DND-41 (cell line): ENCODE measurements at regions not wholly inside any gene's neighbourhood (a gene's known extent, or its start where the extent isn't known, plus 50 kb on each side); places are given as distances from the start of the nearest gene placed in this dataset.

Experiments used
- ATAC-seq: fragments of 200-7000 bp; cut with Tn5 transposase; 3 replicates; pipeline ENCODE4 v1.9.1; 2021; ENCODE audit warnings: low read depth; ENCODE audit not compliant: insufficient read depth
- DNase-seq: peaks from one replicate; pipeline ENCODE4 v3.0.0-alpha.2; 2020
- H2AFZ ChIP-seq: 2 replicates; pipeline ENCODE4 v1.6.0; 2012; ENCODE audit warnings: low read depth, low read length
- H3K27ac ChIP-seq: 2 replicates; pipeline ENCODE4 v1.5.1; 2012; ENCODE audit warnings: low read length, inconsistent platforms
- H3K27me3 ChIP-seq: fragments of 200-600 bp; sonication (generic); 2 replicates; pipeline ENCODE4 v1.6.0; 2012; ENCODE audit warnings: low read length, mild to moderate bottlenecking, inconsistent platforms; ENCODE audit not compliant: insufficient read depth, poor library complexity
- H3K36me3 ChIP-seq: 2 replicates; pipeline ENCODE4 v1.5.1; 2012; ENCODE audit warnings: low read length, inconsistent platforms; ENCODE audit not compliant: insufficient read depth
- H3K4me1 ChIP-seq: 2 replicates; pipeline ENCODE4 v1.5.1; 2012; ENCODE audit warnings: mild to moderate bottlenecking, low read length; ENCODE audit not compliant: insufficient read depth
- H3K4me2 ChIP-seq: 2 replicates; pipeline ENCODE4 v1.6.0; 2012; ENCODE audit warnings: mild to moderate bottlenecking, moderate library complexity, low read length, inconsistent platforms; ENCODE audit not compliant: insufficient read depth
- H3K4me3 ChIP-seq, 2 experiments: fragments of 200-600 bp in 1 of 2; shearing (Covaris generic) in 1 of 2; 2 replicates each; pipeline ENCODE4 v1.5.1; 2012 to 2016; ENCODE audit warnings: inconsistent platforms in 2 of 2, low read length in 2 of 2, mild to moderate bottlenecking in 2 of 2, low read depth in 1 of 2, moderate library complexity in 1 of 2
- H3K79me2 ChIP-seq: 2 replicates; pipeline ENCODE4 v1.6.0; 2012; ENCODE audit warnings: low read length, inconsistent platforms; ENCODE audit not compliant: insufficient read depth
- H3K9ac ChIP-seq: 2 replicates; pipeline ENCODE4 v1.6.0; 2012; ENCODE audit warnings: low read depth, mild to moderate bottlenecking, inconsistent platforms, low read length, moderate library complexity
- H3K9me3 ChIP-seq: 2 replicates; pipeline ENCODE4 v1.5.1; 2012; ENCODE audit warnings: low read length, moderate library complexity, mild to moderate bottlenecking, inconsistent platforms; ENCODE audit not compliant: insufficient read depth, severe bottlenecking
- H4K20me1 ChIP-seq: 2 replicates; pipeline ENCODE4 v1.6.0; 2012; ENCODE audit warnings: low read length; ENCODE audit not compliant: insufficient read depth
- EZH2 ChIP-seq: IDR thresholded peaks from 3 replicates; pipeline ENCODE4 v1.6.1; 2012; ENCODE audit warnings: borderline replicate concordance, low read depth, mild to moderate bottlenecking, moderate library complexity, low read length, inconsistent platforms; ENCODE audit not compliant: severe bottlenecking
- TF ChIP-seq, protein P1 (sequence below): IDR thresholded peaks from 2 replicates; pipeline ENCODE4 v1.5.1; 2012; ENCODE audit warnings: borderline replicate concordance, low read length, moderate library complexity, mild to moderate bottlenecking; ENCODE audit not compliant: poor library complexity, severe bottlenecking; ENCODE audit errors: extremely low read depth

GRCh38 chr2:236805800-236806531 lies 236.3 kb downstream of the ACKR3 start:
- H3K27me3 ChIP-seq, result no peaks in the 10 kb centered on the region
- H3K36me3 ChIP-seq, result no peaks in the 10 kb centered on the region
- no peak for TF ChIP-seq EZH2
- TF ChIP-seq, protein P1, sequence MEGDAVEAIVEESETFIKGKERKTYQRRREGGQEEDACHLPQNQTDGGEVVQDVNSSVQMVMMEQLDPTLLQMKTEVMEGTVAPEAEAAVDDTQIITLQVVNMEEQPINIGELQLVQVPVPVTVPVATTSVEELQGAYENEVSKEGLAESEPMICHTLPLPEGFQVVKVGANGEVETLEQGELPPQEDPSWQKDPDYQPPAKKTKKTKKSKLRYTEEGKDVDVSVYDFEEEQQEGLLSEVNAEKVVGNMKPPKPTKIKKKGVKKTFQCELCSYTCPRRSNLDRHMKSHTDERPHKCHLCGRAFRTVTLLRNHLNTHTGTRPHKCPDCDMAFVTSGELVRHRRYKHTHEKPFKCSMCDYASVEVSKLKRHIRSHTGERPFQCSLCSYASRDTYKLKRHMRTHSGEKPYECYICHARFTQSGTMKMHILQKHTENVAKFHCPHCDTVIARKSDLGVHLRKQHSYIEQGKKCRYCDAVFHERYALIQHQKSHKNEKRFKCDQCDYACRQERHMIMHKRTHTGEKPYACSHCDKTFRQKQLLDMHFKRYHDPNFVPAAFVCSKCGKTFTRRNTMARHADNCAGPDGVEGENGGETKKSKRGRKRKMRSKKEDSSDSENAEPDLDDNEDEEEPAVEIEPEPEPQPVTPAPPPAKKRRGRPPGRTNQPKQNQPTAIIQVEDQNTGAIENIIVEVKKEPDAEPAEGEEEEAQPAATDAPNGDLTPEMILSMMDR, result no peak
- DNase-seq, result no peak
- H3K9ac ChIP-seq, result no peak overlapping the region
- peaks cover 22% of the 10 kb centered on the region for H3K9me3 ChIP-seq
- no peak overlapping the region for H3K4me3 ChIP-seq
- H3K27ac ChIP-seq, result no peak overlapping the region
- H4K20me1 ChIP-seq, result no peaks in the 10 kb centered on the region
- no peak for ATAC-seq
- H3K4me1 ChIP-seq, result no peaks in the 10 kb centered on the region
- H3K4me2 ChIP-seq, result no peak overlapping the region
- H2AFZ ChIP-seq, result no peak overlapping the region
- no peaks in the 10 kb centered on the region for H3K79me2 ChIP-seq

GRCh38 chr2:236809716-236810115 lies 240.1 kb downstream of the ACKR3 start:
- peaks cover 4% of the 10 kb centered on the region for H3K27me3 ChIP-seq
- peaks cover 22% of the 10 kb centered on the region for H3K9me3 ChIP-seq
- ATAC-seq (no peak), DNase-seq (no peak)
- H3K36me3 ChIP-seq, result no peaks in the 10 kb centered on the region
- no peak overlapping the region for H2AFZ ChIP-seq
- no peaks in the 10 kb centered on the region for H4K20me1 ChIP-seq
- no peak overlapping the region for H3K4me3 ChIP-seq
- TF ChIP-seq, protein P1, result no peak
- TF ChIP-seq EZH2, result no peak
- H3K27ac ChIP-seq, result no peak overlapping the region
- H3K4me1 ChIP-seq, result no peaks in the 10 kb centered on the region
- no peaks in the 10 kb centered on the region for H3K79me2 ChIP-seq
- H3K9ac ChIP-seq, result no peak overlapping the region
- no peak overlapping the region for H3K4me2 ChIP-seq

GRCh38 chr2:236811062-236811656 lies 241.5 kb downstream of the ACKR3 start:
- H3K27me3 ChIP-seq, result peaks cover 4% of the 10 kb centered on the region
- DNase-seq (no peak), ATAC-seq (no peak)
- no peak overlapping the region for H3K4me2 ChIP-seq
- H3K36me3 ChIP-seq, result no peaks in the 10 kb centered on the region
- no peak overlapping the region for H3K27ac ChIP-seq
- no peak overlapping the region for H2AFZ ChIP-seq
- no peak overlapping the region for H3K9ac ChIP-seq
- no peak for TF ChIP-seq EZH2
- TF ChIP-seq, protein P1, result no peak
- H3K9me3 ChIP-seq, result peaks cover 22% of the 10 kb centered on the region
- H3K4me3 ChIP-seq, result no peak overlapping the region
- H4K20me1 ChIP-seq, result no peaks in the 10 kb centered on the region
- no peaks in the 10 kb centered on the region for H3K79me2 ChIP-seq
- no peaks in the 10 kb centered on the region for H3K4me1 ChIP-seq
